SU-DHL-6 (cell line): ENCODE measurements at regions not wholly inside any gene's neighbourhood (a gene's known extent, or its start where the extent isn't known, plus 50 kb on each side); places are given as distances from the start of the nearest gene placed in this dataset.

ENCODE experiments used
- H2AFZ ChIP-seq: fragments of 200-600 bp; sonication (generic); 2 replicates; pipeline ENCODE4 v1.6.1; 2014; ENCODE audit warnings: low read depth, mild to moderate bottlenecking, moderate library complexity, mixed read lengths, antibody characterized with exemption, low read length; ENCODE audit not compliant: severe bottlenecking
- H3F3A ChIP-seq: fragments of 200-600 bp; shearing (Covaris generic); 2 replicates; pipeline ENCODE4 v1.6.0; 2016; ENCODE audit warnings: antibody characterized with exemption, mild to moderate bottlenecking; ENCODE audit not compliant: insufficient read depth
- H3K27ac ChIP-seq: fragments of 200-600 bp; sonication (generic); 2 replicates; pipeline ENCODE4 v1.5.1; 2016; ENCODE audit warnings: low read depth, mild to moderate bottlenecking, low read length, moderate library complexity, mixed read lengths
- H3K27me3 ChIP-seq: fragments of 200-600 bp; sonication (generic), shearing (Covaris generic); 2 replicates; pipeline ENCODE4 v1.6.0; 2014; ENCODE audit warnings: mild to moderate bottlenecking, low read length
- H3K36me3 ChIP-seq: fragments of 200-600 bp; sonication (generic); 2 replicates; pipeline ENCODE4 v1.6.1; 2014; ENCODE audit warnings: mild to moderate bottlenecking, low read length, mixed read lengths
- H3K4me2 ChIP-seq: fragments of 300-600, 200-600 bp; shearing (Covaris generic), sonication (generic); 2 replicates; pipeline ENCODE4 v1.6.0; 2014; ENCODE audit warnings: low read length, low read depth, mild to moderate bottlenecking; ENCODE audit not compliant: poor library complexity, severe bottlenecking
- H3K4me3 ChIP-seq: fragments of 200-600 bp; sonication (generic); 2 replicates; pipeline ENCODE4 v1.5.1; 2014; ENCODE audit warnings: antibody characterized with exemption, low read length, mild to moderate bottlenecking, mixed read lengths; ENCODE audit not compliant: insufficient read depth, poor library complexity, severe bottlenecking
- H3K79me2 ChIP-seq: fragments of 200-600 bp; sonication (generic); 2 replicates; pipeline ENCODE4 v1.6.1; 2014; ENCODE audit warnings: mild to moderate bottlenecking, low read length, moderate library complexity; ENCODE audit not compliant: insufficient read depth
- H3K9ac ChIP-seq: fragments of 200-600 bp; sonication (generic); 2 replicates; pipeline ENCODE4 v1.7.0; 2014; ENCODE audit warnings: mild to moderate bottlenecking, low read length
- H3K9me2 ChIP-seq: fragments of 200-600 bp; sonication (generic); replicated peaks from 2 replicates; pipeline ENCODE4 v1.6.1; 2014; ENCODE audit warnings: low read length; ENCODE audit not compliant: insufficient read depth
- H3K9me3 ChIP-seq: fragments of 200-600 bp; sonication (generic); 2 replicates; pipeline ENCODE4 v1.6.1; 2014; ENCODE audit warnings: low read length, mixed read lengths; ENCODE audit not compliant: insufficient read depth
- H4K20me1 ChIP-seq: fragments of 200-600 bp; sonication (generic); 2 replicates; pipeline ENCODE4 v1.6.1; 2014; ENCODE audit warnings: low read depth, mild to moderate bottlenecking, antibody characterized with exemption, low read length, moderate library complexity, mixed read lengths
- EZH2phosphoT487 ChIP-seq: fragments of 200-600 bp; sonication (generic), shearing (Covaris generic); conservative IDR thresholded peaks from 2 replicates; pipeline ENCODE4 v1.6.1; 2018; ENCODE audit warnings: mild to moderate bottlenecking, antibody characterized with exemption, low read length, moderate library complexity, mixed read lengths
- TF ChIP-seq, protein P1 (sequence below): fragments of 200-600 bp; sonication (generic); IDR thresholded peaks from one replicate; pipeline ENCODE4 v1.5.1; 2017; ENCODE audit warnings: antibody characterized with exemption, mild to moderate bottlenecking, low read length, moderate library complexity; ENCODE audit not compliant: insufficient read depth, poor library complexity, severe bottlenecking

DNA sequence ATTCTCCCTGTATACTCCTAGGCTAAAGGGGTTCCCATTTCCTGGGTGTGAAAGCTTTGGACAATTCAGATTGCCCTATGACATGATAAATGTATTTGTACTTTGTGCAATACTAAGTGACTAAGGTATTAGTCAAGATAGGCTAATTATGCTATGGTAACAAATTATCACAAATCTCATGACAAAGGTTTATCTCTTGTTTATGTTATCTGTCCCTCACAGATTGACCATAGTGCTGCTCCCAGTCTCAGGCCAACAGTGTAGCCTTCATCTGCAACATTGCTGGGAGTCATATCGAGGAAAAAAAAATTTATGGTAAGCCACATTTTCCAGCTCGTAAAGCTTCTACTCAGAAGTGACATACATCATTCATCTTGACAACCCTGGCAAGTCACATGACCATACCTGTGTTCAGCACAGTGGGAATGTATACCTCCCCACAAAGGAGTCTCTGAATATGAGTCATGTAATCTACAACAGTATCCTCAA, 346.2 kb downstream of the IGSF11 start:
- H3K9me2 ChIP-seq = no peaks in the 10 kb centered on the region
- no peak for TF ChIP-seq EZH2phosphoT487
- TF ChIP-seq, protein P1, sequence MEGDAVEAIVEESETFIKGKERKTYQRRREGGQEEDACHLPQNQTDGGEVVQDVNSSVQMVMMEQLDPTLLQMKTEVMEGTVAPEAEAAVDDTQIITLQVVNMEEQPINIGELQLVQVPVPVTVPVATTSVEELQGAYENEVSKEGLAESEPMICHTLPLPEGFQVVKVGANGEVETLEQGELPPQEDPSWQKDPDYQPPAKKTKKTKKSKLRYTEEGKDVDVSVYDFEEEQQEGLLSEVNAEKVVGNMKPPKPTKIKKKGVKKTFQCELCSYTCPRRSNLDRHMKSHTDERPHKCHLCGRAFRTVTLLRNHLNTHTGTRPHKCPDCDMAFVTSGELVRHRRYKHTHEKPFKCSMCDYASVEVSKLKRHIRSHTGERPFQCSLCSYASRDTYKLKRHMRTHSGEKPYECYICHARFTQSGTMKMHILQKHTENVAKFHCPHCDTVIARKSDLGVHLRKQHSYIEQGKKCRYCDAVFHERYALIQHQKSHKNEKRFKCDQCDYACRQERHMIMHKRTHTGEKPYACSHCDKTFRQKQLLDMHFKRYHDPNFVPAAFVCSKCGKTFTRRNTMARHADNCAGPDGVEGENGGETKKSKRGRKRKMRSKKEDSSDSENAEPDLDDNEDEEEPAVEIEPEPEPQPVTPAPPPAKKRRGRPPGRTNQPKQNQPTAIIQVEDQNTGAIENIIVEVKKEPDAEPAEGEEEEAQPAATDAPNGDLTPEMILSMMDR = no peak

DNA sequence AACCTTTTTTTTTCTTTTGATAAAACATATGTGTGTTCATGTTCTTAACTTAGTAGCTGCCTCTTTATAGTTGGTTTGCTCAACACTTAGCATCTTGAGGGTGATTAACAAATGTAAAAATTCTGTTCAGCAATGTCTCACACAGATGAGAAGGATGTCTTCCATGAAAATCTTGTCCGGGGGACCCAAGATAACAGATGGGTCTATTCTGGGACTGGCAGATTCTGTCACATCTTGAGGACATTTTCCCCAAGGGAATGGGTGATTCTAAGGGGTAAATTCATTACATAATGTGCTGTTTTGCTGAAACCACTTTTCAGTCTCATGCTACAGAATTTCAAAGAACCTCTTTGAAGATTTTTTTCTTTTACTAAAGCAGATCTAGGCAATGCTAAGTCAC, 342.2 kb downstream of the IGSF11 start:
- H3K4me3 ChIP-seq = no peak overlapping the region

More for the DNA sequence above, 346.2 kb downstream of the IGSF11 start:
- H3K27me3 ChIP-seq = no peaks in the 10 kb centered on the region
- H3F3A ChIP-seq = no peaks in the 10 kb centered on the region
- no peak overlapping the region for H2AFZ ChIP-seq
- no peak overlapping the region for H3K27ac ChIP-seq
- H3K79me2 ChIP-seq = no peaks in the 10 kb centered on the region
- H4K20me1 ChIP-seq = no peaks in the 10 kb centered on the region
- no peak overlapping the region for H3K4me3 ChIP-seq
- no peak overlapping the region for H3K4me2 ChIP-seq
- no peak overlapping the region for H3K9ac ChIP-seq
- H3K36me3 ChIP-seq = no peaks in the 10 kb centered on the region
- no peaks in the 10 kb centered on the region for H3K9me3 ChIP-seq

DNA sequence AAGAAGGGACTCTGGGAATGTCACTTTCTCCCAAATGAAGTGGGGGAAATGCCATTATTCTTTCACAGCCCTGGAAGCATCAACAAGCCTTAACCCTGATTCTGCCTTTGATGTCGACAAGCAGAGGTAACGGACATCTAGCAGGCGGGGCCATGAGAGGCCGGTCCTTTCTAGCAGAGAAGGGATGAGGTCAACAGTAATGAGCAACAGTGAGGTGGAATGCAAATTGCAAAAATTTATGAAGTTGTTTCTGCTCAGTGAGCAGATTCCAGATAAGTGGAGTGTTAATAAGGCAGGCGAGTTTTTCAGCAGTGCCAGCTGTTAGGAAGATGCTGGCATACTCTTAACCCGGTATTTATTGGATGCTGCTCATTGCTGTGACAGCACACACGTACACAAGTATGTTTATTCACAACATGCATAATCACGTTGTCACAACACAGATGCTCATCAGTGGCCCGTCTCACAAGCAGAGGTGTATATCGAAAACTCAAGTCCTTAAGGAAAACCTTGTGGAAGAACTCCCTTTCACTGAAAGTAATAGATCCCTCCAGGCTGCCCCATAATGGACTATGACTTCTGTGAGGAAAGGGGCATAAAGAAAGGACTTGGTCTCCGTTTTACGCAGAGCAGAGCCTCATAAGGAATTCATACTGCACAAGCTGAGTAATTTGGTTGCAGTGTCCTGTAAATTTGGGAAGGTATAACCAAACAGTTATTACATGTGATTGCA, 329.0 kb downstream of the IGSF11 start:
- no peaks in the 10 kb centered on the region for H4K20me1 ChIP-seq
- H3K4me2 ChIP-seq = no peak overlapping the region
- H3K27me3 ChIP-seq = no peaks in the 10 kb centered on the region
- H3K9me3 ChIP-seq = no peaks in the 10 kb centered on the region
- no peak overlapping the region for H3K4me3 ChIP-seq
- no peaks in the 10 kb centered on the region for H3K36me3 ChIP-seq
- H3K27ac ChIP-seq = no peak overlapping the region
- no peaks in the 10 kb centered on the region for H3K9me2 ChIP-seq
- H3K9ac ChIP-seq = no peak overlapping the region
- H2AFZ ChIP-seq = no peak overlapping the region
- no peak for TF ChIP-seq EZH2phosphoT487
- TF ChIP-seq, protein P1 = no peak
- no peaks in the 10 kb centered on the region for H3K79me2 ChIP-seq
- H3F3A ChIP-seq = no peaks in the 10 kb centered on the region

More for the DNA sequence above, 342.2 kb downstream of the IGSF11 start:
- Histone ChIP-seq H3K79me2 (no peaks in the 10 kb centered on the region), H3K4me2 (no peak overlapping the region), H3K27ac (no peak overlapping the region), H3K9me2 (no peaks in the 10 kb centered on the region), H3K36me3 (no peaks in the 10 kb centered on the region), H3K9me3 (no peaks in the 10 kb centered on the region), H3K27me3 (no peaks in the 10 kb centered on the region), H3K9ac (no peak overlapping the region), H2AFZ (no peak overlapping the region), H3F3A (no peaks in the 10 kb centered on the region), H4K20me1 (no peaks in the 10 kb centered on the region)
- TF ChIP-seq, protein P1 = no peak
- TF ChIP-seq EZH2phosphoT487 = no peak
